Gastrocnemius medialis (tissue), 4 donors: ENCODE measurements at regions not wholly inside any gene's neighbourhood (a gene's known extent, or its start where the extent isn't known, plus 50 kb on each side); places are given as distances from the start of the nearest gene placed in this dataset.

ENCODE experiments used
- ATAC-seq, 2 donors: fragments of 150-250 bp; one replicate each; pipeline ENCODE4 v1.9.1; 2016
- DNase-seq, 2 donors: peaks; one replicate each; pipeline ENCODE4 v3.0.0-alpha.2; 2019
- H3K27ac ChIP-seq, 4 donors: fragments of 200-600 bp; sonication (generic); 1 replicate in 1 of 4; 2 replicates in 3 of 4; pipeline ENCODE4 v1.5.1; 2016 to 2018; ENCODE audit warnings: mild to moderate bottlenecking in 2 of 4, moderate library complexity in 1 of 4
- H3K27me3 ChIP-seq, 3 donors: fragments of 200-600 bp; sonication (generic) in 2 of 3; 1 replicate in 1 of 3; 2 replicates in 2 of 3; pipeline versions ENCODE4 v1.5.1 to v1.6.0; 2016 to 2019; ENCODE audit warnings: mild to moderate bottlenecking in 1 of 3, moderate library complexity in 1 of 3
- H3K36me3 ChIP-seq, 2 donors: fragments of 200-600 bp; sonication (generic) in 1 of 2; one replicate each; pipeline ENCODE4 v1.5.1; 2017 to 2018
- H3K4me1 ChIP-seq, 2 donors: fragments of 200-600 bp; sonication (generic) in 1 of 2; one replicate each; pipeline ENCODE4 v1.5.1; 2016 to 2017; ENCODE audit warnings: mild to moderate bottlenecking in 2 of 2
- H3K4me3 ChIP-seq, 4 donors: fragments of 200-600 bp; sonication (generic) in 3 of 4; 1 replicate in 1 of 4; 2 replicates in 3 of 4; pipeline ENCODE4 v1.5.1; 2016 to 2019; ENCODE audit warnings: mild to moderate bottlenecking in 2 of 4
- H3K9me3 ChIP-seq, 3 donors: fragments of 200-600 bp; sonication (generic) in 2 of 3; 1 replicate in 1 of 3; 2 replicates in 2 of 3; pipeline ENCODE4 v1.5.1; 2016 to 2019
- POLR2A ChIP-seq, 2 donors: fragments of 450-650 bp; IDR thresholded peaks; one replicate each; pipeline ENCODE4 v1.6.1; 2017; ENCODE audit warnings: antibody characterized with exemption in 2 of 2, mild to moderate bottlenecking in 2 of 2, moderate library complexity in 2 of 2
- in situ Hi-C, 4 donors: fragments of 200-750 bp; cut with MboI; loops; one replicate each; pipeline versions ENCODE4 v1.15.0 to v1.8.0; 2017; ENCODE audit warnings: low sequenced_read_pairs in 4 of 4
- intact Hi-C: fragments of 100-400 bp; cut with DNase I; formaldehyde crosslinking; loops from one replicate; pipeline ENCODE4 v1.15.1; 2023; ENCODE audit warnings: low total_unique reads
- TF ChIP-seq, protein P1 (sequence below), 5 experiments: fragments of 450-650 bp in 3 of 5; fragments of 200-600 bp in 2 of 5; sonication (generic) in 2 of 5; IDR thresholded peaks in 4 of 5; conservative IDR thresholded peaks in 1 of 5; 1 replicate in 4 of 5; 2 replicates in 1 of 5; pipeline ENCODE4 v1.5.1; 2016 to 2019; ENCODE audit warnings: antibody characterized with exemption in 5 of 5, mild to moderate bottlenecking in 3 of 5, moderate library complexity in 3 of 5

DNA sequence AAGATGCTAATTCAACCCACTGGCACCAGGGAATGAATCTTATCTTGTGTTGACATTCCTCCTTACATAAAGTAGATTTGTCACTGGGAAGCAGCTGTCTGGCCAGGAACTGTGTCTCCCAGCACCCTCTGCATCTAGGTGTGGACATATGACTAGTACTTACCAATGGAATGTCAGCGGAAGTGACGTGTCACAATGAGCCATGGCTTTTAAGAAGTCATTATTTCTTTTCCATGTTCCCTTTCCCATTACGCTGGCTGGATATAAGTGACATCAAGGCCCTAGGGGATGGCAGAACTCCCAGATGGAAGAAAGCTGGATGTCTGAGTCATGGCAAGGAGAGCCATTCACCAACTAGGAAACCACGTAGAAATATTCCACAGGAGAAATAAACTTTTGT, 84.7 kb upstream of the MAST4 start:
- no peaks in the 10 kb centered on the region for H3K4me1 ChIP-seq
- H3K36me3 ChIP-seq = no peaks in the 10 kb centered on the region
- TF ChIP-seq POLR2A (IDR thresholded peaks at IDR 0.05) = no peak
- TF ChIP-seq, protein P1, sequence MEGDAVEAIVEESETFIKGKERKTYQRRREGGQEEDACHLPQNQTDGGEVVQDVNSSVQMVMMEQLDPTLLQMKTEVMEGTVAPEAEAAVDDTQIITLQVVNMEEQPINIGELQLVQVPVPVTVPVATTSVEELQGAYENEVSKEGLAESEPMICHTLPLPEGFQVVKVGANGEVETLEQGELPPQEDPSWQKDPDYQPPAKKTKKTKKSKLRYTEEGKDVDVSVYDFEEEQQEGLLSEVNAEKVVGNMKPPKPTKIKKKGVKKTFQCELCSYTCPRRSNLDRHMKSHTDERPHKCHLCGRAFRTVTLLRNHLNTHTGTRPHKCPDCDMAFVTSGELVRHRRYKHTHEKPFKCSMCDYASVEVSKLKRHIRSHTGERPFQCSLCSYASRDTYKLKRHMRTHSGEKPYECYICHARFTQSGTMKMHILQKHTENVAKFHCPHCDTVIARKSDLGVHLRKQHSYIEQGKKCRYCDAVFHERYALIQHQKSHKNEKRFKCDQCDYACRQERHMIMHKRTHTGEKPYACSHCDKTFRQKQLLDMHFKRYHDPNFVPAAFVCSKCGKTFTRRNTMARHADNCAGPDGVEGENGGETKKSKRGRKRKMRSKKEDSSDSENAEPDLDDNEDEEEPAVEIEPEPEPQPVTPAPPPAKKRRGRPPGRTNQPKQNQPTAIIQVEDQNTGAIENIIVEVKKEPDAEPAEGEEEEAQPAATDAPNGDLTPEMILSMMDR (IDR thresholded peaks at IDR 0.05 in 4 of 5, conservative IDR thresholded peaks at IDR 0.05 in 1 of 5) = no peak
- ATAC-seq (no peak), DNase-seq (no peak)
- H3K27ac ChIP-seq = no peak overlapping the region
- no peaks in the 10 kb centered on the region for H3K27me3 ChIP-seq
- intact Hi-C loops (no loop called here), in situ Hi-C loops (no loop called here)
- H3K9me3 ChIP-seq = no peaks in the 10 kb centered on the region
- H3K4me3 ChIP-seq = no peak overlapping the region

GRCh38 chr5:66513130-66513529, 83.1 kb upstream of the MAST4 start:
- Histone ChIP-seq H3K27ac (no peak overlapping the region), H3K36me3 (no peaks in the 10 kb centered on the region), H3K9me3 (no peaks in the 10 kb centered on the region), H3K27me3 (no peaks in the 10 kb centered on the region), H3K4me1 (no peaks in the 10 kb centered on the region), H3K4me3 (no peak overlapping the region)
- ATAC-seq = no peak
- in situ Hi-C loops (no loop called here), intact Hi-C loops (no loop called here)
- TF ChIP-seq POLR2A (IDR thresholded peaks at IDR 0.05) = no peak
- TF ChIP-seq, protein P1 (IDR thresholded peaks at IDR 0.05 in 4 of 5, conservative IDR thresholded peaks at IDR 0.05 in 1 of 5) = no peak
- no peak for DNase-seq

- ATAC-seq = no peak
- in situ Hi-C loops = no loop called here
These were observed 81.0 kb upstream of the MAST4 start for GRCh38 chr5:66515209-66515608.

DNA sequence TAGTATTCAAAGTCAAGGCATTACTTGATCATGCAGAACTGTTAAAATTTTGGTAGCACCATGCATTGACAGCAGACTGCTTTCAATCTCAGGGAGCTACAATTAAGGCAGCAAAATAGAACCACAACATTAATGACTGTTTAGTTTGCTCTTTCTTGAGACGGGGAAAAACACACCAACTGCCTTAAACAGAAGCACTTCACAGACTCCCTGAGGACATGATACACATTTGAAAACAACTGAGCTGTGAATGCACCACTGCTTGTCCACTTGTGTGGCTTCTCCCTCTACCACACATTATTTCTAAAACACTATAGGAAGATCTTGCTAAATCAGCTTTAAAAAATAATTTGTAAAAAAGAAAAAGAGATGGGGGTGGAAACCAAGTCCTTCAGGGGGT, 79.6 kb upstream of the MAST4 start:
- TF ChIP-seq POLR2A (IDR thresholded peaks at IDR 0.05) = no peak
- TF ChIP-seq, protein P1 (IDR thresholded peaks at IDR 0.05 in 4 of 5, conservative IDR thresholded peaks at IDR 0.05 in 1 of 5) = no peak
- Histone ChIP-seq H3K4me3 (no peak overlapping the region), H3K4me1 (no peaks in the 10 kb centered on the region), H3K27ac (no peak overlapping the region), H3K9me3 (no peaks in the 10 kb centered on the region), H3K27me3 (no peaks in the 10 kb centered on the region), H3K36me3 (no peaks in the 10 kb centered on the region)
- ATAC-seq = no peak
- DNase-seq = no peak
- intact Hi-C loops (no loop called here), in situ Hi-C loops (no loop called here)

More at GRCh38 chr5:66515209-66515608, 81.0 kb upstream of the MAST4 start:
- TF ChIP-seq POLR2A (IDR thresholded peaks at IDR 0.05) = no peak
- TF ChIP-seq, protein P1 (IDR thresholded peaks at IDR 0.05 in 4 of 5, conservative IDR thresholded peaks at IDR 0.05 in 1 of 5) = no peak
- no peak overlapping the region for H3K27ac ChIP-seq
- H3K4me1 ChIP-seq = no peaks in the 10 kb centered on the region
- intact Hi-C loops = no loop called here
- H3K36me3 ChIP-seq = no peaks in the 10 kb centered on the region
- DNase-seq = no peak
- H3K4me3 ChIP-seq = no peak overlapping the region
- H3K9me3 ChIP-seq = no peaks in the 10 kb centered on the region
- H3K27me3 ChIP-seq = no peaks in the 10 kb centered on the region

DNA sequence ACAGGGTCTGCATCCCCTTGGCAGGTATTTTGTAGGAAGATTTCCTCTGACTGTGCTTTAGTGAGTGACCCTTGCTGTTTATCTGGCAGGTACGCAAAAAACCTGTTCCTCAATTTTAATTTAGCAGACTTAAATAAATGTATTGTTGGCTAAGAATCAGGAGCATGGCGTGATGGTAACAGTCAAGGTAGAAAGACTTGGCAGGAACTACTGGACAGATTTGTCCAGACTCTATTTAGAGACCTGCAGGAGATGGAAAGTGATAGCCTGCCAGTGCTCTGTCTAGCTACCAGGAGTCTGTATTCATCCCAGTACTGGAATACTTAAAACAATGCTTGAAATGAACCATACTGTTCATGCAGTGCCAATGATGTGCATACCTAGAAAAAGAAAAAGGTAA, 78.8 kb upstream of the MAST4 start:
- no peaks in the 10 kb centered on the region for H3K4me1 ChIP-seq
- no peak for ATAC-seq
- no peak overlapping the region for H3K27ac ChIP-seq
- TF ChIP-seq, protein P1 (IDR thresholded peaks at IDR 0.05 in 4 of 5, conservative IDR thresholded peaks at IDR 0.05 in 1 of 5) = no peak
- TF ChIP-seq POLR2A (IDR thresholded peaks at IDR 0.05) = no peak
- in situ Hi-C loops = no loop called here
- no peaks in the 10 kb centered on the region for H3K27me3 ChIP-seq
- H3K36me3 ChIP-seq = no peaks in the 10 kb centered on the region
- no peak for DNase-seq
- H3K9me3 ChIP-seq = no peaks in the 10 kb centered on the region
- no peak overlapping the region for H3K4me3 ChIP-seq
- intact Hi-C loops = no loop called here
